C4-2B (cell line): ENCODE measurements at regions not wholly inside any gene's neighbourhood (a gene's known extent, or its start where the extent isn't known, plus 50 kb on each side); places are given as distances from the start of the nearest gene placed in this dataset.
"Not testable (repeated sequence)": the region's sequence is repeated elsewhere in the genome, so short reads cannot be mapped to it uniquely, and the experiment has no call there.

ENCODE experiments used
- ZFX ChIP-seq: fragments of 450-650 bp; IDR thresholded peaks from 2 replicates; pipeline ENCODE4 v1.6.1; 2017
- TF ChIP-seq, protein P1 (sequence below): fragments of 450-650 bp; conservative IDR thresholded peaks from 2 replicates; pipeline ENCODE4 v1.5.1; 2017; ENCODE audit warnings: mild to moderate bottlenecking

DNA sequence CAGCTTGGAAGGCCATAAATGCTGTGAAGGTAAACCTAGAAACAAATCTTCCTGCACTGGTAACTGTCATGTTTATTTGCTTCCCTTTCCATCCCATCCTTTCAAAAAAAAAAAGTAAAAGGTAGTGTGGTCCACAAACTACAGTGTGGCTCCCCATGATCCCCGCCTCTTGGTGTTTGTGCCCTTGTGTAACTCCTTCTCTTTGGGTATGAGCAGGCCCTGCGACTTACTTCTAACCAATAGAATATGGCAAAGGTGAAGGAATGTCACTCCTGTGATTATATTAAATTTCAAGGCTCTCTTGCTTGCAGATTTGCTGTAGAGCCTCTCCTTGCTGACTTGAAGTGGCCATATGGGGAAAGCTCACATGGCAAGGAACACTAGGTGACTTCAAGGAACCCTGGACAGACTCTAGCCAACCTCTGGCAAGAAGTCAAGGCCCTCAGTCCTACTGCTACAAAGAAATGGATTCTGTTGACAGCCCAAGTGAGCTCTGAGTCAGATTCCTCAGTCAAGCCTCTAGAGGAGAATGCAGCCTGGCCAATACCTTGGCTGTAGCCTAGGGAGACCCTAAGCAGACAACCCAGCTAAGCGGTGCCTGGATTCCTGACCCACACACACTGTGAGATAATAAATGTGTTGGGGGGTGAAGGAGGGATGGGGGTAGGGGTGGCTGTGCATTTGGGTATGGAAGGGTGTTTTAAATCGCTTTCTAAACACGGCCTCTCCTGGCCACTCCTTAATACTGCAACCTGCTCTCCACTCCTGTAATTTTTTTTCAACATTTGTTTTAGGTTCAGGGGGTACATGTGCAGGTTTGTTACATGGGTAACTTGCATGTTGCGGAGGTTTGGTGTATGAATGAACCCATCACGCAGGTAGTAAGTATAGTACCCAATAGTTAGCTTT lies 115.0 kb upstream of the NBPF9 start:
- TF ChIP-seq, protein P1, sequence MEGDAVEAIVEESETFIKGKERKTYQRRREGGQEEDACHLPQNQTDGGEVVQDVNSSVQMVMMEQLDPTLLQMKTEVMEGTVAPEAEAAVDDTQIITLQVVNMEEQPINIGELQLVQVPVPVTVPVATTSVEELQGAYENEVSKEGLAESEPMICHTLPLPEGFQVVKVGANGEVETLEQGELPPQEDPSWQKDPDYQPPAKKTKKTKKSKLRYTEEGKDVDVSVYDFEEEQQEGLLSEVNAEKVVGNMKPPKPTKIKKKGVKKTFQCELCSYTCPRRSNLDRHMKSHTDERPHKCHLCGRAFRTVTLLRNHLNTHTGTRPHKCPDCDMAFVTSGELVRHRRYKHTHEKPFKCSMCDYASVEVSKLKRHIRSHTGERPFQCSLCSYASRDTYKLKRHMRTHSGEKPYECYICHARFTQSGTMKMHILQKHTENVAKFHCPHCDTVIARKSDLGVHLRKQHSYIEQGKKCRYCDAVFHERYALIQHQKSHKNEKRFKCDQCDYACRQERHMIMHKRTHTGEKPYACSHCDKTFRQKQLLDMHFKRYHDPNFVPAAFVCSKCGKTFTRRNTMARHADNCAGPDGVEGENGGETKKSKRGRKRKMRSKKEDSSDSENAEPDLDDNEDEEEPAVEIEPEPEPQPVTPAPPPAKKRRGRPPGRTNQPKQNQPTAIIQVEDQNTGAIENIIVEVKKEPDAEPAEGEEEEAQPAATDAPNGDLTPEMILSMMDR: not testable (repeated sequence)
- not testable (repeated sequence) for TF ChIP-seq ZFX
